H9 (cell line): ENCODE measurements at regions not wholly inside any gene's neighbourhood (a gene's known extent, or its start where the extent isn't known, plus 50 kb on each side); places are given as distances from the start of the nearest gene placed in this dataset.

Experiments used
- DNase-seq: peaks from one replicate; pipeline ENCODE4 v3.0.0-alpha.2; 2017
- H2AFZ ChIP-seq: one replicate; pipeline ENCODE4 v1.6.1; 2013; ENCODE audit warnings: mild to moderate bottlenecking, low read length, control low read depth, moderate library complexity
- H2AK5ac ChIP-seq: 2 replicates; pipeline ENCODE4 v1.6.1; 2013; ENCODE audit warnings: low read length, control low read depth, mixed read lengths; ENCODE audit not compliant: insufficient read length
- H2BK120ac ChIP-seq: one replicate; pipeline ENCODE4 v1.6.1; 2013; ENCODE audit warnings: low read depth, mild to moderate bottlenecking, low read length, control low read depth, inconsistent platforms; ENCODE audit not compliant: poor library complexity, severe bottlenecking
- H2BK12ac ChIP-seq: 2 replicates; pipeline ENCODE4 v1.6.1; 2013; ENCODE audit warnings: low read length, control low read depth, mixed read lengths, low read depth; ENCODE audit not compliant: insufficient read length
- H2BK15ac ChIP-seq: 2 replicates; pipeline ENCODE4 v1.6.1; 2013; ENCODE audit warnings: low read depth, low read length, control low read depth
- H2BK20ac ChIP-seq: one replicate; pipeline ENCODE4 v1.6.1; 2013; ENCODE audit warnings: low read depth, mild to moderate bottlenecking, low read length, control low read depth, inconsistent platforms; ENCODE audit not compliant: poor library complexity, severe bottlenecking
- H2BK5ac ChIP-seq: 2 replicates; pipeline ENCODE4 v1.6.1; 2013; ENCODE audit warnings: low read length, control low read depth, mixed read lengths; ENCODE audit not compliant: insufficient read length
- H3K14ac ChIP-seq: 2 replicates; pipeline ENCODE4 v1.6.1; 2013; ENCODE audit warnings: low read length, control low read depth; ENCODE audit not compliant: insufficient read depth
- H3K18ac ChIP-seq: 2 replicates; pipeline ENCODE4 v1.6.1; 2013; ENCODE audit warnings: low read depth, mild to moderate bottlenecking, mixed read lengths, low read length, control low read depth; ENCODE audit not compliant: insufficient read length
- H3K23ac ChIP-seq: 2 replicates; pipeline ENCODE4 v1.6.1; 2013; ENCODE audit warnings: low read length, control low read depth, mixed read lengths, low read depth; ENCODE audit not compliant: insufficient read length
- H3K23me2 ChIP-seq: 2 replicates; pipeline ENCODE4 v1.6.1; 2013; ENCODE audit warnings: low read depth, mild to moderate bottlenecking, mixed read lengths, low read length, control low read depth; ENCODE audit not compliant: insufficient read length, poor library complexity, severe bottlenecking
- H3K27ac ChIP-seq: 2 replicates; pipeline ENCODE4 v1.5.1; 2013; ENCODE audit warnings: low read length, control low read depth, mixed read lengths, low read depth; ENCODE audit not compliant: insufficient read length
- H3K27me3 ChIP-seq: 2 replicates; pipeline ENCODE4 v1.6.1; 2013; ENCODE audit warnings: low read length, control low read depth, inconsistent platforms; ENCODE audit not compliant: insufficient read depth
- H3K4ac ChIP-seq: 2 replicates; pipeline ENCODE4 v1.6.1; 2013; ENCODE audit warnings: low read depth, mild to moderate bottlenecking, control low read depth, inconsistent platforms, low read length, moderate library complexity
- H3K4me1 ChIP-seq: 2 replicates; pipeline ENCODE4 v1.6.1; 2013; ENCODE audit warnings: low read length, control low read depth, inconsistent platforms; ENCODE audit not compliant: insufficient read depth
- H3K4me2 ChIP-seq: 2 replicates; pipeline ENCODE4 v1.6.1; 2013; ENCODE audit warnings: low read length, control low read depth, mixed read lengths; ENCODE audit not compliant: insufficient read length, insufficient read depth
- H3K56ac ChIP-seq: 2 replicates; pipeline ENCODE4 v1.6.1; 2013; ENCODE audit warnings: low read depth, mild to moderate bottlenecking, mixed read lengths, low read length, control low read depth; ENCODE audit not compliant: insufficient read length
- H3K79me1 ChIP-seq: 2 replicates; pipeline ENCODE4 v1.6.1; 2013; ENCODE audit warnings: low read depth, mild to moderate bottlenecking, moderate library complexity, low read length, control low read depth, inconsistent platforms; ENCODE audit not compliant: insufficient read depth, poor library complexity, severe bottlenecking
- H3K79me2 ChIP-seq: 2 replicates; pipeline ENCODE4 v1.6.1; 2013; ENCODE audit warnings: low read length, control low read depth, inconsistent platforms; ENCODE audit not compliant: insufficient read depth
- H3K9ac ChIP-seq: 2 replicates; pipeline ENCODE4 v1.6.1; 2013; ENCODE audit warnings: low read length, control low read depth, mixed read lengths; ENCODE audit not compliant: insufficient read length; ENCODE audit errors: extremely low read depth
- H3K9me3 ChIP-seq: one replicate; pipeline ENCODE4 v1.6.1; 2013; ENCODE audit warnings: low read depth, low read length, inconsistent platforms; ENCODE audit not compliant: control insufficient read depth
- H3T11ph ChIP-seq: one replicate; pipeline ENCODE4 v1.6.1; 2013; ENCODE audit warnings: mild to moderate bottlenecking, low read length, control low read depth, inconsistent platforms
- H4K20me1 ChIP-seq: one replicate; pipeline ENCODE4 v1.6.1; 2013; ENCODE audit not compliant: control insufficient read depth, insufficient read length, insufficient read depth
- H4K5ac ChIP-seq: 2 replicates; pipeline ENCODE4 v1.6.1; 2013; ENCODE audit warnings: low read depth, mild to moderate bottlenecking, mixed read lengths, low read length, control low read depth; ENCODE audit not compliant: insufficient read length
- H4K8ac ChIP-seq: replicated peaks from 2 replicates; pipeline ENCODE4 v1.6.1; 2013; ENCODE audit warnings: low read length, control low read depth, mixed read lengths, low read depth; ENCODE audit not compliant: insufficient read length
- H4K91ac ChIP-seq: 2 replicates; pipeline ENCODE4 v1.6.1; 2013; ENCODE audit warnings: low read depth, mild to moderate bottlenecking, moderate library complexity, mixed read lengths, low read length, control low read depth; ENCODE audit not compliant: insufficient read length
- H3K27ac Mint-ChIP-seq, 3 experiments: 2 replicates in 2 of 3; 3 replicates in 1 of 3; pipeline ENCODE4 v1.8.0; 2020 to 2021; ENCODE audit warnings: mixed read lengths in 3 of 3, mild to moderate bottlenecking in 1 of 3, moderate library complexity in 1 of 3
- H3K27me3 Mint-ChIP-seq: 2 replicates; pipeline ENCODE4 v1.8.0; 2021; ENCODE audit warnings: low read depth, mild to moderate bottlenecking, moderate library complexity, mixed read lengths
- H3K36me3 Mint-ChIP-seq, 3 experiments: 2 replicates in 2 of 3; 3 replicates in 1 of 3; pipeline ENCODE4 v1.8.0; 2020 to 2021; ENCODE audit warnings: low read depth in 3 of 3, mixed read lengths in 3 of 3; ENCODE audit not compliant: insufficient read depth in 1 of 3
- H3K4me1 Mint-ChIP-seq, 2 experiments: 2 replicates each; pipeline ENCODE4 v1.8.0; 2020; ENCODE audit warnings: mixed read lengths in 2 of 2
- H3K4me3 Mint-ChIP-seq, 2 experiments: 2 replicates in 1 of 2; 3 replicates in 1 of 2; pipeline ENCODE4 v1.8.0; 2020 to 2021; ENCODE audit warnings: mild to moderate bottlenecking in 2 of 2, mixed read lengths in 2 of 2, moderate library complexity in 1 of 2
- H3K9me3 Mint-ChIP-seq, 2 experiments: 2 replicates in 1 of 2; 3 replicates in 1 of 2; pipeline ENCODE4 v1.8.0; 2020; ENCODE audit warnings: mild to moderate bottlenecking in 2 of 2, mixed read lengths in 2 of 2, moderate library complexity in 1 of 2
- CTCF ChIP-seq: fragments of 200-600 bp; sonication (generic); conservative IDR thresholded peaks from 3 replicates; pipeline ENCODE4 v1.8.0; 2021; ENCODE audit warnings: antibody characterized with exemption, mild to moderate bottlenecking
- WGBS: extraction: QIAGEN DNeasy Blood & Tissue Kit; methylation state at CpG from one replicate; pipeline ENCODE4 v1.1.7; 2013; ENCODE audit warnings: missing lambda C conversion rate, low lambda C conversion rate, mixed read lengths; ENCODE audit not compliant: insufficient read length; ENCODE audit errors: extremely low coverage; 5-methylcytosine and 5-hydroxymethylcytosine counted together

- Histone ChIP-seq H4K91ac (no peak overlapping the region), H3T11ph (no peak overlapping the region), H3K18ac (no peak overlapping the region), H4K8ac (no peak overlapping the region), H3K79me2 (no peaks in the 10 kb centered on the region), H3K23me2 (no peaks in the 10 kb centered on the region), H2BK5ac (no peak overlapping the region), H3K4ac (no peak overlapping the region), H3K27ac (no peak overlapping the region), H4K20me1 (no peaks in the 10 kb centered on the region), H2BK12ac (no peak overlapping the region), H2BK20ac (no peak overlapping the region), H2BK15ac (no peak overlapping the region), H3K4me1 (no peaks in the 10 kb centered on the region), H3K23ac (no peak overlapping the region), H3K79me1 (no peaks in the 10 kb centered on the region), H3K27me3 (no peaks in the 10 kb centered on the region; the same call in 1 of the 2 replicates), H4K5ac (no peak overlapping the region), H3K9ac (no peak overlapping the region), H3K56ac (no peak overlapping the region), H3K9me3 (no peaks in the 10 kb centered on the region), H3K4me2 (no peak overlapping the region), H2BK120ac (no peak overlapping the region), H2AK5ac (no peak overlapping the region), H3K14ac (no peak overlapping the region; the same call in 1 of the 2 replicates), H2AFZ (no peak overlapping the region)
- H3K27ac Mint-ChIP-seq: no peak overlapping the region
- no peaks in the 10 kb centered on the region for H3K9me3 Mint-ChIP-seq
- no CpG with 5 or more reads among the region's 7 CpGs for WGBS
- no peak for DNase-seq
- peaks cover 0 to 2% of the 10 kb centered on the region in 2 experiments; a peak in 1 of 4 replicates for H3K4me1 Mint-ChIP-seq
- H3K36me3 Mint-ChIP-seq: no peaks in the 10 kb centered on the region
- no peak for TF ChIP-seq CTCF
- H3K4me3 Mint-ChIP-seq: no peak overlapping the region
- H3K27me3 Mint-ChIP-seq: peaks cover 18% of the 10 kb centered on the region
These were observed 282.2 kb downstream of the CDH26 start for GRCh38 chr20:60240415-60240814.
